MM.1S (cell line): ENCODE measurements at regions not wholly inside any gene's neighbourhood (a gene's known extent, or its start where the extent isn't known, plus 50 kb on each side); places are given as distances from the start of the nearest gene placed in this dataset.

ENCODE experiments used
- CTCF ChIP-seq: fragments of 300-600 bp; sonication (generic); IDR thresholded peaks from 2 replicates; pipeline ENCODE4 v1.5.1; 2016; ENCODE audit warnings: antibody characterized with exemption, low read length, mixed read lengths
- EZH2 ChIP-seq: fragments of 300-600 bp; sonication (generic); optimal IDR thresholded peaks from 2 replicates; pipeline ENCODE3; 2017; ENCODE audit warnings: low read depth, mild to moderate bottlenecking, antibody characterized with exemption, low read length, mixed read lengths
- EZH2phosphoT487 ChIP-seq: fragments of 300-600 bp; sonication (generic); IDR thresholded peaks from 2 replicates; pipeline ENCODE4 v1.6.1; 2018; ENCODE audit warnings: antibody characterized with exemption, low read length

DNA sequence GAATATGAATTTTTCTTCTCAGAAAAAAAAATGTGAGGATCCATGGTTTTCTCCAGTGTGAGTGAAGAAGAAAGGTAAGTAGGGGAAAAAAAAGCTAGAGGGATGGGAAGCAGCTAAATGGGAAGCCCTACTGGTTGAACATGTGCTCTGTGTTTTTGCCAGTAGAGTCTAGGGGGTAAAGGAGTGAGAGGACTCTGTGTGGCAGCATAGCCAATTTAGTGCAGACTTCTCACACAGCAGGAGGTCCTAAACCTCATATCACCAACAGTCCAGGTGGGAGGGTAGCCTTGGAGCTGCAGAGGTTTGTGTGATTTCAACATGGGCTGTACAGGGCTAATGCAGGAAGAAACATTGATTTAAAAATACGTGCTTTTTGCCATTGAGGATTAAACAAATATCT is 334.5 kb upstream of the SPHKAP start:
- TF ChIP-seq CTCF (no peak), EZH2 (no peak), EZH2phosphoT487 (no peak)
